ENCODE measurements at regions not wholly inside any gene's neighbourhood (a gene's known extent, or its start where the extent isn't known, plus 50 kb on each side); places are given as distances from the start of the nearest gene placed in this dataset.
"Not testable (repeated sequence)": the region's sequence is repeated elsewhere in the genome, so short reads cannot be mapped to it uniquely, and the experiment has no call there.

DNA sequence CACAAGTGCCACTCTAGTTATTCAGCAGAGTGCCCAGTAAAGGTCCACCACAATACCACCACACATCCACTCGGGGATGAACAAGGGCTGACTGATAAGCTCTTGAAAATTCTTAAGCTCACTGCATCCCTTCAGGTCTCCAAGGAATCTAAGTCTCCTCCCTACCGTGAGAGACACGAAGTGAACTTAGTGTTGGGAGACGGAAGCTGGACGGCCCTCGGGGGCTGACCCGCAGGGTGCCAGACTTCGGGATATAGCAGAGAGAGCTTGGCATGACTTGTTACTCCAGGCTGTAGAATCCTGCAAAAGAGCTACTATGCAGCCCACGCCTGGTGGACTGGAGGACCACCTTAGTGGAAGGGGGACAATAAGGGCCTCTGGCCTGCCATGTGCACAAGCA is 75.1 kb downstream of the LYZL1 start:
- not testable (repeated sequence) for H3K4me3 ChIP-seq (ENCODE audit: low read length); DNase-seq (ENCODE audit: low read depth)

GRCh38 chr10:29366206-29366605 is 77.3 kb downstream of the LYZL1 start:
- DNase-seq (ENCODE audit: low read depth); H3K4me3 ChIP-seq (ENCODE audit: low read length): not testable (repeated sequence)

- TF ChIP-seq, protein P1, sequence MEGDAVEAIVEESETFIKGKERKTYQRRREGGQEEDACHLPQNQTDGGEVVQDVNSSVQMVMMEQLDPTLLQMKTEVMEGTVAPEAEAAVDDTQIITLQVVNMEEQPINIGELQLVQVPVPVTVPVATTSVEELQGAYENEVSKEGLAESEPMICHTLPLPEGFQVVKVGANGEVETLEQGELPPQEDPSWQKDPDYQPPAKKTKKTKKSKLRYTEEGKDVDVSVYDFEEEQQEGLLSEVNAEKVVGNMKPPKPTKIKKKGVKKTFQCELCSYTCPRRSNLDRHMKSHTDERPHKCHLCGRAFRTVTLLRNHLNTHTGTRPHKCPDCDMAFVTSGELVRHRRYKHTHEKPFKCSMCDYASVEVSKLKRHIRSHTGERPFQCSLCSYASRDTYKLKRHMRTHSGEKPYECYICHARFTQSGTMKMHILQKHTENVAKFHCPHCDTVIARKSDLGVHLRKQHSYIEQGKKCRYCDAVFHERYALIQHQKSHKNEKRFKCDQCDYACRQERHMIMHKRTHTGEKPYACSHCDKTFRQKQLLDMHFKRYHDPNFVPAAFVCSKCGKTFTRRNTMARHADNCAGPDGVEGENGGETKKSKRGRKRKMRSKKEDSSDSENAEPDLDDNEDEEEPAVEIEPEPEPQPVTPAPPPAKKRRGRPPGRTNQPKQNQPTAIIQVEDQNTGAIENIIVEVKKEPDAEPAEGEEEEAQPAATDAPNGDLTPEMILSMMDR (conservative IDR thresholded peaks at IDR 0.05; ENCODE audit: low read length), result no peak
Observed at GRCh38 chr10:29369419-29369818, 80.5 kb downstream of the LYZL1 start.

GRCh38 chr10:29370097-29371092 is 81.5 kb downstream of the LYZL1 start:
- TF ChIP-seq, protein P1 (conservative IDR thresholded peaks at IDR 0.05; ENCODE audit: low read length), result no peak
- H3K4me3 ChIP-seq (ENCODE audit: low read length), result no peak overlapping the region
- no peak for DNase-seq (ENCODE audit: low read depth)

More at GRCh38 chr10:29369419-29369818, 80.5 kb downstream of the LYZL1 start:
- DNase-seq (ENCODE audit: low read depth), result no peak
- no peak overlapping the region for H3K4me3 ChIP-seq (ENCODE audit: low read length)

- DNase-seq (ENCODE audit: low read depth), result no peak
Observed at GRCh38 chr10:29372920-29373319, 84.0 kb downstream of the LYZL1 start.

GRCh38 chr10:29374162-29374561 is 85.3 kb downstream of the LYZL1 start:
- no peak overlapping the region for H3K4me3 ChIP-seq (ENCODE audit: low read length)
- TF ChIP-seq, protein P1 (conservative IDR thresholded peaks at IDR 0.05; ENCODE audit: low read length), result no peak
- no peak for DNase-seq (ENCODE audit: low read depth)

More at GRCh38 chr10:29372920-29373319, 84.0 kb downstream of the LYZL1 start:
- TF ChIP-seq, protein P1 (conservative IDR thresholded peaks at IDR 0.05; ENCODE audit: low read length), result no peak
- no peak overlapping the region for H3K4me3 ChIP-seq (ENCODE audit: low read length)

GRCh38 chr10:29375888-29376287 is 87.0 kb downstream of the LYZL1 start:
- no peak for DNase-seq (ENCODE audit: low read depth)
- TF ChIP-seq, protein P1 (conservative IDR thresholded peaks at IDR 0.05; ENCODE audit: low read length), result no peak
- H3K4me3 ChIP-seq (ENCODE audit: low read length), result no peak overlapping the region

GRCh38 chr10:29377333-29377961 is 88.6 kb downstream of the LYZL1 start:
- TF ChIP-seq, protein P1 (conservative IDR thresholded peaks at IDR 0.05; ENCODE audit: low read length), result peak; percentile 88
- DNase-seq (ENCODE audit: low read depth), result peak; percentile 34
- no peak overlapping the region for H3K4me3 ChIP-seq (ENCODE audit: low read length)

All from AG10803 (cell line).